ENCODE measurements at regions not wholly inside any gene's neighbourhood (a gene's known extent, or its start where the extent isn't known, plus 50 kb on each side); places are given as distances from the start of the nearest gene placed in this dataset.

DNA sequence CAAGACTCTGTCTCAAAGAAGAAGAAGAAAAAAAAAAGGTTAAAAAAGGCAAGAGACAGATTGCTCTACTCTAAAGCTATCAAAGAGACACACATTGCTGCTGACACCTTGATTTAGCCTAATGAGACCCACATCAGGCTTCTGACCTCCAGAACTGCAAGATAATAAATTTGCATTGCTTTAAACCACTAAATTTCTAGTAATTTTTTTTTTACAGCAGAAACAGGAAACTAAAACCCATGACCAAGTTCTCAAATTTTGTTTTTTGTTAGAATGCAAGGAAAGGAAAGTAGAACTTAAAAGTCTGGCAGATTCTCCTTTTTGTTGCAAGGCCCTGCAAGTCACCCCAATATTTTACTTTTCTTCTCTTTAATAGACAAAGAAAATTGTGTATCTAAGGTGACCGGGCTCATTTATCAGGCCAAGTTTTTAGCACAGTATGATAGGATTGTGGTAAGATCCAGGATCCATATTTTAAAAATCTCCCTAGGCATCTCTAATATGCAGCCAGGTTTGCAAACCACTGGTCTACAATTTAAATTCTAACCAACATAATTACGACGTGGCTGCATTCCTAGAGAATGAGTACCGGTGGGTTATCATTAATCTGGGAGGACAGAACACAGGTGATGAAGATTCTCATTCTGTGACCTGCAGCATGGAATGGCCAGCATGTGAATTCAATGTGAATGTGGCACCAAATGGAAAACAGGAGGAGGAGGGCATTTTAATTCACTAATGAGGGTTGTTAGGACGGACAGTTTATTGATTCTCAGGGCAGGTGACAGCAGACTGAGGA is 56.7 kb upstream of the MED4 start:
- TF ChIP-seq CTCF (IDR thresholded peaks at IDR 0.05; ENCODE audit: low read depth, low read length, poor library complexity, severe bottlenecking) (no peak), EZH2phosphoT487 (IDR thresholded peaks at IDR 0.05; ENCODE audit: borderline replicate concordance, low read length) (no peak)

Measured in DOHH2 (cell line).